ENCODE measurements at regions not wholly inside any gene's neighbourhood (a gene's known extent, or its start where the extent isn't known, plus 50 kb on each side); places are given as distances from the start of the nearest gene placed in this dataset.

GRCh38 chr11:70846781-70847655 is 405.4 kb downstream of the SHANK2 start:
- no peak for DNase-seq (ENCODE audit: low read depth in 2 of 2)

- DNase-seq (ENCODE audit: low read depth in 2 of 2) = no peak
These were observed 404.1 kb downstream of the SHANK2 start for GRCh38 chr11:70848243-70848750.

GRCh38 chr11:70849031-70849430 is 403.3 kb downstream of the SHANK2 start:
- DNase-seq (ENCODE audit: low read depth in 2 of 2) = no peak

GRCh38 chr11:70851308-70851707 is 401.1 kb downstream of the SHANK2 start:
- DNase-seq (ENCODE audit: low read depth in 2 of 2) = no peak

GRCh38 chr11:70851907-70852306 is 400.5 kb downstream of the SHANK2 start:
- DNase-seq (ENCODE audit: low read depth in 2 of 2) = no peak

GRCh38 chr11:70853068-70853769 is 399.2 kb downstream of the SHANK2 start:
- no peak for DNase-seq (ENCODE audit: low read depth in 2 of 2)

GRCh38 chr11:70853770-70854108 is 398.6 kb downstream of the SHANK2 start:
- no peak for DNase-seq (ENCODE audit: low read depth in 2 of 2)

- DNase-seq (ENCODE audit: low read depth in 2 of 2) = no peak
These were observed 398.2 kb downstream of the SHANK2 start for GRCh38 chr11:70854201-70854600.

- DNase-seq (ENCODE audit: low read depth in 2 of 2) = no peak
These were observed 397.3 kb downstream of the SHANK2 start for GRCh38 chr11:70854901-70855556.

GRCh38 chr11:70857894-70858293 is 394.5 kb downstream of the SHANK2 start:
- DNase-seq (ENCODE audit: low read depth in 2 of 2) = no peak

- DNase-seq (ENCODE audit: low read depth in 2 of 2) = no peak
These were observed 393.2 kb downstream of the SHANK2 start for GRCh38 chr11:70859180-70859579.

GRCh38 chr11:70860888-70861287 is 391.5 kb downstream of the SHANK2 start:
- no peak for DNase-seq (ENCODE audit: low read depth in 2 of 2)

- DNase-seq (ENCODE audit: low read depth in 2 of 2) = no peak
These were observed 390.8 kb downstream of the SHANK2 start for GRCh38 chr11:70861559-70861958.

- DNase-seq (ENCODE audit: low read depth in 2 of 2) = no peak
These were observed 390.3 kb downstream of the SHANK2 start for GRCh38 chr11:70862093-70862492.

- no peak for DNase-seq (ENCODE audit: low read depth in 2 of 2)
These were observed 389.2 kb downstream of the SHANK2 start for GRCh38 chr11:70863186-70863585.

GRCh38 chr11:70863993-70864392 is 388.4 kb downstream of the SHANK2 start:
- DNase-seq (ENCODE audit: low read depth in 2 of 2) = no peak

GRCh38 chr11:70865356-70865755 is 387.0 kb downstream of the SHANK2 start:
- no peak for DNase-seq (ENCODE audit: low read depth in 2 of 2)

GRCh38 chr11:70866834-70867233 is 385.5 kb downstream of the SHANK2 start:
- no peak for DNase-seq (ENCODE audit: low read depth in 2 of 2)

- DNase-seq (ENCODE audit: low read depth in 2 of 2) = no peak
These were observed 384.9 kb downstream of the SHANK2 start for GRCh38 chr11:70867281-70868047.

- no peak for DNase-seq (ENCODE audit: low read depth in 2 of 2)
These were observed 384.0 kb downstream of the SHANK2 start for GRCh38 chr11:70868341-70868885.

GRCh38 chr11:70869054-70869453 is 383.3 kb downstream of the SHANK2 start:
- DNase-seq (ENCODE audit: low read depth in 2 of 2) = no peak
